Panc1 (cell line): ENCODE measurements at regions not wholly inside any gene's neighbourhood (a gene's known extent, or its start where the extent isn't known, plus 50 kb on each side); places are given as distances from the start of the nearest gene placed in this dataset.

Experiments
- REST ChIP-seq, 2 experiments: IDR thresholded peaks; 2 replicates each; pipeline ENCODE4 v1.6.1; 2011 to 2012; ENCODE audit warnings: low read depth in 2 of 2, control low read depth in 1 of 2, low read length in 1 of 2, mild to moderate bottlenecking in 1 of 2, moderate library complexity in 1 of 2; ENCODE audit not compliant: insufficient read depth in 1 of 2
- TF ChIP-seq, protein P1 (sequence below): fragments of 450-650 bp; IDR thresholded peaks from 2 replicates; pipeline ENCODE4 v1.5.1; 2017; ENCODE audit warnings: mild to moderate bottlenecking

GRCh38 chr16:6009151-6009550 is 911.6 kb upstream of the EEF2KMT start:
- TF ChIP-seq, protein P1, sequence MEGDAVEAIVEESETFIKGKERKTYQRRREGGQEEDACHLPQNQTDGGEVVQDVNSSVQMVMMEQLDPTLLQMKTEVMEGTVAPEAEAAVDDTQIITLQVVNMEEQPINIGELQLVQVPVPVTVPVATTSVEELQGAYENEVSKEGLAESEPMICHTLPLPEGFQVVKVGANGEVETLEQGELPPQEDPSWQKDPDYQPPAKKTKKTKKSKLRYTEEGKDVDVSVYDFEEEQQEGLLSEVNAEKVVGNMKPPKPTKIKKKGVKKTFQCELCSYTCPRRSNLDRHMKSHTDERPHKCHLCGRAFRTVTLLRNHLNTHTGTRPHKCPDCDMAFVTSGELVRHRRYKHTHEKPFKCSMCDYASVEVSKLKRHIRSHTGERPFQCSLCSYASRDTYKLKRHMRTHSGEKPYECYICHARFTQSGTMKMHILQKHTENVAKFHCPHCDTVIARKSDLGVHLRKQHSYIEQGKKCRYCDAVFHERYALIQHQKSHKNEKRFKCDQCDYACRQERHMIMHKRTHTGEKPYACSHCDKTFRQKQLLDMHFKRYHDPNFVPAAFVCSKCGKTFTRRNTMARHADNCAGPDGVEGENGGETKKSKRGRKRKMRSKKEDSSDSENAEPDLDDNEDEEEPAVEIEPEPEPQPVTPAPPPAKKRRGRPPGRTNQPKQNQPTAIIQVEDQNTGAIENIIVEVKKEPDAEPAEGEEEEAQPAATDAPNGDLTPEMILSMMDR: no peak
- no peak for TF ChIP-seq REST (IDR thresholded peaks at IDR 0.05; ENCODE audit: insufficient read depth in 1 of 2, low read depth in 2 of 2, low read length in 1 of 2)
